Activated T-cell treated with anti-CD3 and anti-CD28 coated beads, Interleukin-2, amount 50 U/mL, for 48 hours (primary cell): ENCODE measurements at regions not wholly inside any gene's neighbourhood (a gene's known extent, or its start where the extent isn't known, plus 50 kb on each side); places are given as distances from the start of the nearest gene placed in this dataset.

Source experiments
- DNase-seq, 2 experiments: peaks; one replicate each; pipeline ENCODE4 v3.0.0-alpha.2; 2020

DNA sequence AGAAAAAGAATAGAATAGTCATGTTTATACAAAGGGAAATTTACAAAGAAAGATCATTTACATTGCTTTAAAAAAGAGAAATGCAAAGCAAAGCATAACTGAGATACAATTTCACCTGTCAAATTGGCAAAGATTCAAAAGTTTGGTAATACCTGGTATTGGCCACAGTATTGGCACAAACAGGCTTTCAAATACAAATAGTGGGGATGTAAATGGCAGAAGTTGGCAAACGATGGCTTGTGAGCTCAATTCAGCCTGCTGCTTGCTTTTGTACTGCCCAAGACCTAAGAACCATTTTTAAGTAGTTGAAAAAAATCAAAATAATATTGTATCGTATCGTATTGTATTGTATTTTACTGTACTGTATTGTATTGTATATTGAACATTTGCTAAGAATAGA, 194.5 kb upstream of the JAG1 start:
- no peak for DNase-seq

- no peak for DNase-seq
Measured at GRCh38 chr20:10873026-10873425, 199.2 kb upstream of the JAG1 start.

GRCh38 chr20:10875653-10876052, 201.9 kb upstream of the JAG1 start:
- no peak for DNase-seq

- no peak for DNase-seq
Measured at GRCh38 chr20:10876558-10876957, 202.8 kb upstream of the JAG1 start.

- DNase-seq, result no peak
Measured at GRCh38 chr20:10877342-10877741, 203.5 kb upstream of the JAG1 start.

- DNase-seq, result no peak
Measured at GRCh38 chr20:10883166-10883565, 209.4 kb upstream of the JAG1 start.

GRCh38 chr20:10893321-10893720, 219.5 kb upstream of the JAG1 start:
- DNase-seq, result no peak

DNA sequence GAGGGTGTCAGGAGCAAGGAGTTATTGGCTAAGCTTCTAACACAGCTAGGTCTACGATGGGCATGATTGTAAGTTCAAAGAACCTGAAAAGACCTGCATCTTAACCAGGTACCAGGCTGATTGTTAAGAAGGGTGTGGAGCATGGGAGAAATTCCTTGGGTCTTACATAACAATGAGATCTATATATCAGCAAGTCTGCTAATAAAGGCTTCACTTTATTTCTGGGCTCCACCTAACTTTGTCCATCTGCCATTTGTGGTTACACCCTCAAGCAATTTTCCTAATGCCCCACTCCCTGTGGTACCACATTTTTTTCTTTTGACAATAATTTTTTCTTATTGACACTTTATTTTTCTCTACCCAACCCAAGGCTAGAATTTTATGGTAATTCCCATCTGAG, 223.5 kb upstream of the JAG1 start:
- DNase-seq, result no peak

GRCh38 chr20:10898552-10898951, 224.8 kb upstream of the JAG1 start:
- DNase-seq, result no peak

- no peak for DNase-seq
Measured at GRCh38 chr20:10902174-10902573, 228.4 kb upstream of the JAG1 start.

DNA sequence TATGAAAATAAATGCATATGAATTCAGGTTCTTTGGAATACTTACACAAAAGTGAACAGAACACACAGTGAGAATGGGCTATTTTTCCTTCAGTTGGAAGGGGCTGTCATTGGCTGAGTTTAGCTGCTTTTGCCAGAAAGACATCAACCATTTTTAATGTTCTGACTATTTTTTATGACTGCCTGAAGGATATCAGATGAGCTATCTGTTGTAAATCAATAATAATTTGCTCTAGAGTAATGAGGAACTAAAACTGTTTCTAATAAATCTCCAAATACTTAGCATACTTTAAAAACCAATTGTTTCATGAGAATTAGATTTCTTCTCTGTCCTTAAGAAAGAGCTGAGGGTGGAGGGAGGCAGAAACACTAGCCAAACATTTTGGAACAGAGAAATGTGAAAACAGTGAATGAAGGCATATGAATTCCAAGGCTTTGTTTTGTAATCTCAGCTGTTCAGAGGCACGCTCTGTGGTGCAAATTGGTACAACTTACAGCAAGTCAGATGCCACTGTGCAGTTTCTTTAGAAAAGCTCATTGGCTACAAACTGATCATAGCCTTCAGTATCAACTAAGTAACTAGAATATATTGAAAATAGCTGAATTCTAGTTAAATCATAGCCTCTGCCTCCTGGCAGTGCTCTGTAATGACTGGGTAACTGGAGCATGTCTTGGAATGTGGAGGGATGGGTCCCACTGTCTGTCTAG, 228.9 kb upstream of the JAG1 start:
- DNase-seq, result no peak

DNA sequence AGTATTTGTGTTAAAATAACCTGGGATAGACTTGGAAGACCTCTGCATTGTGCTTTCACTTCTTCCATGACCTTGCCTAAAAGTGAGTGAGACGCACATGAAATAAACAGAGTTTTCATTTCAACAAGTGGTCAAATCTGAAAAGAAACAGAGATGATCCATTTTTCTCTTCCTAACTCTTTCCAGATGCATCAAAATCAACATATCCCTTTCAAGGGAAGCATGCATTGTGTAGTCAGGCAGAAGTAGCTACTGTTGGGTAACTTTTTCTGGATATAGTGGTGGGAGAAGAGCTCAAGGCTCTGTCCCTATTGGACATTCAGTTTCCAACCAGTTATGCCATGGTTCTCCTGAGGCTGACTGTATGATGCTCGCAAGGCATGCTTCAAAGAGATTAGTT, 233.0 kb upstream of the JAG1 start:
- no peak for DNase-seq

DNA sequence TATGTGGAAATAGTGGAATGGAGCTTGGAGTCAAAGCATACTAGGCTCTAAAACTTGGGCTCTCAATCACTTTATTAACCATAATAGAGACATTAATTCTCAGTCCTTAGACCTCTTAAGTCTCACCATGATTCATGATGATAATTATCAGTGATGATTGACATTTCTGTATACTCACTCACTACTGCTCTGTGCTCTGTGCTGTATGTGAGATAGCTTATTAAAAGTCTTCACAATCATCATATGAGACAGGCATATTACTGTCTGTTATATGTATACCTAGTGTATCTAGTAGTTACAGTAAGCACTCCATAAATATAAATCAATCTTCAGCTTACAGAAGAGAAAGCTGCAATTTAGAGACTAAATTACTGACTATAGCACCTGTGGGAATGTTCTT, 236.0 kb upstream of the JAG1 start:
- no peak for DNase-seq

DNA sequence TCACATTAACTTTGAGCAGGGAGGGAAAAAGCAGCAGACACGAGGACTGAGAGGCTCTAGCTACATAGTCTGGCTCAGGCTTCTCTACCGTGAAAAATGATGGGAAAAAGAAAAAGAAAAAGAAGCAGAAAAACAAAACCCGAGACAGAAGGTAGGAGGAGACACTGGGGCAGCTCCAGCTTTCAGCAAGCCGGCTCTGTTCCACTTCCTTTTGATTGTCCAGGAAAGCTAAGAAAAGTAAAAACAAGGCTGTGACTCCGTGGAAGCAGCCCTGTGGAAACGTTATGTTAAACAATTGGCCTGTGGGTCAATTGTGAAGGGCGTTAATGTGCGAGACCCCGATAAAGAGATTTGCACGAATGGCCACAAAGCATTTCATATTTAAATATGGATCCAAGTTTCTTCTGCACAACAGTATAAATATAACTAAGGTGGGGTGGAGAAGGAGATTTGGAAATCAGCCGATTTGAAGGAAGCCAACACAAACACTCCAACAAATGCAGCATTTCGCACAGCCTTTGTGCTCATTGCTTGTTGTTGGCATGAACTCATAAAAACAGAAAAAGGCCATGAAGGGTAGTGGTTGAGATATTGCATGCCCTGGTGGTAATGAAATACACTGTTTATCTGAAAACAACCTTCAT, 236.9 kb upstream of the JAG1 start:
- DNase-seq, result no peak

GRCh38 chr20:10911298-10911697, 237.5 kb upstream of the JAG1 start:
- DNase-seq, result no peak

GRCh38 chr20:10915815-10916214, 242.0 kb upstream of the JAG1 start:
- DNase-seq, result no peak

GRCh38 chr20:10916312-10916711, 242.5 kb upstream of the JAG1 start:
- DNase-seq, result no peak

DNA sequence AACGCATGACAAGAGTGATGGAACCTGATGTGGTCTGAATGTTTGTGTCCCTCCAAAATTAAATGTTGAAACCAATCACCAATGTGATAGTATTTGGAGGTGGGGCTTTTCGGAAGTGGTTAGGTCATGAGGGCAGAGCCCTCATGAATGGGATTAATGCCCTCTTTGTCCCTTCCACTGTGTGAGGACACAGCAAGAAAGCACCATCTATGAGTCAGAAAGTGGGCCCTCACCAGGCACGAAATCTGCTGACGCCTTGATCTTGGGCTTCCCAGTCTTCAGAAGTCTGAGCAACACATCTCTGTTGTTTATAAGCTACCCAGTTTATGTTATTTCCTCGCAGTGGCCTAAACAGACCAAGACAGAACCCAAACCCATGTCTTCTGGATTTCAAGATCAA, 244.0 kb upstream of the JAG1 start:
- DNase-seq, result no peak

DNA sequence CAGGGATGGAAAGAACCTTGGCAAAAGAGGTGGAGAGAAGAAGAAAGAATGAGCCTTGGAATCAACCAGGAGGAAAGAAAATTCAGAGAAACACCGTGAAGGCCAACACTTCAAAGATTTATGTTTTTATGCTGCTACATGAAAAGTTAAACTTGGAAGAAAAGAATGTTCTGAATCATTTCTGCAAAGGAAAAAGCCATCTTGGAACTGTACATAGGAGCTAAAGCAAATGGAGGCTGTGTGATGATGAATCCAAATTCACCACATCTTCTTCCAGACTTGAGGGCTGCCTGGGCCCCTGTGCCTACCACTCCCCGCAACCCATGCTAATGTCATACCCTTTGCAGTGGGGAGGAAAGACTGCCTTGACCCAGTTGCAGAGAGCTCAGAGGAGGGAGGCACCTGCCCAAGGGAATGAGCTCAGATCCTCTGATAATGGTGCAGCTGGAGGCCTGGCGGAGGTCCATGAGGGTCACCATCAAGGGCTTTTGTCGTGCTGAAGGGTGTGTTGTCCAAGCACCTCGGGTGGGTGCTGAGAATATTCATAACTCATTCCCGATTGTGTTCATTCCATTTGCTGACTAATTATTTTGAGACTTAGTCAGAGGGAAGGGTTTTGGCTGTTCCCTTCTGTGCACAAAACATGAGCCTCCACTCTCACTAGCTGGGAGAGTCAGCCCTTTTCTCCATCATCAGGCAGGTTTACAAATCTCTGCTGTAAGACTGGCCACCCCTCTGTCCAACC, 245.8 kb upstream of the JAG1 start:
- DNase-seq, result no peak

- no peak for DNase-seq
Measured at GRCh38 chr20:10920396-10920795, 246.6 kb upstream of the JAG1 start.

- no peak for DNase-seq
Measured at GRCh38 chr20:10921491-10922010, 247.8 kb upstream of the JAG1 start.

GRCh38 chr20:10922506-10922905, 248.7 kb upstream of the JAG1 start:
- DNase-seq, result no peak

DNA sequence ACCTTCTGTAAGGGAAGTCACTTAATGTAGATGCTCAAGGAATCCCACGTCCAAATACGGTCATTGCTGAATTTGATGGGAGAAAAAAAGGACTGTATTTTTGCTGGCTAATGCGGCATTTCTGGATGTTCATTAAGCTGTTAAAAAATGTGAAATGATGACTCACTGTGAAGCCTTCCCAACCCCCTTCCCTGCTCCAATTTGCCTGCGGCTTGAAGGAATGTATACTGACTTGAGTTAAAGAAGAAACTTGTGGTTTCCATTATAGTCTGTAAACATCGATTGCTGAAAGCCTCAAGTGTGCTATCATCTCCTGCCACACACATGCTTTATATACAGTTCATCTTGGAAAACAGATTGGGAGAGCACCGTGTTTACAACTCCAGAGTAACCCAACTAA, 249.1 kb upstream of the JAG1 start:
- DNase-seq, result no peak

DNA sequence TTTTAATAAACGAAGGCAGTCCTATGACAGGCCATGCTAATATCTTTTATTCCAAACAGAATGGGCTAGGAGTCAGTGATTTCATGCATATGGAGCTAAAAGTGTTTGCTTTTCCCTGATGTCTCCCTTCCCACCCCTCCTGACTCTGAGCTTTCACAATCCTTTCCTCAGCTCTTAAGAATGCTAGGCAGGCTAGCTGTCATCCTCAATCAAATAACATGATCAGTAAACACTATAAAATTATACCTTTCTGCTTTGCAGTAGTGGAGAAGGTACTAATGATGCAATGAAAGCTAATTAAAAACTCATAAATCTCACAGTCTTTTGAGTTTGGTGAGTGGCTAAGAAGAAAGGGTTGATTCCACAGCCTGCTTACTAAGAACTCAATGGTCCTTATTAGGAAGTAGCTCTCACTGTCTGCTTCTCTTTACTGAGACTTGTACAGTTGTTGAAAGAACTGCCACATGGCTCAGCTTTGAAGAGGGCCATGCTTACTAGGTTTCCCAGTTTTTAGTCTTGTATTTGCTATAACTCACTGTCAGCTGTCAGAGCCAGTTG, 250.9 kb upstream of the JAG1 start:
- no peak for DNase-seq
